HepG2 (cell line): ENCODE measurements at regions not wholly inside any gene's neighbourhood (a gene's known extent, or its start where the extent isn't known, plus 50 kb on each side); places are given as distances from the start of the nearest gene placed in this dataset.

Source experiments
- ATAC-seq: fragments of 200-7000 bp; cut with Tn5 transposase; 3 replicates; pipeline ENCODE4 v1.9.1; 2020; ENCODE audit warnings: mild to moderate bottlenecking, moderate library complexity
- BruUV-seq: library from RNA; stranded (reverse); fragments of 400-500 nt; replicated peaks from 2 replicates; lab custom pipeline; 2021; lab: Mats Ljungman, UMichigan
- CTCF ChIA-PET: fragments of 300-600 bp; formaldehyde crosslinking; extraction: SDS; loops from one replicate; lab custom pipeline; 2021; ENCODE audit warnings: low total read pairs, inconsistent platforms, low intra/inter-chr PET ratio; lab: Yijun Ruan, JAX
- POLR2A ChIA-PET: fragments of 350-600 bp; sonication (Branson Sonifier 250); formaldehyde crosslinking; loops from one replicate; lab custom pipeline; 2020; ENCODE audit warnings: antibody characterized with exemption, inconsistent platforms; lab: Yijun Ruan, JAX
- DNase-seq: peaks from one replicate; pipeline ENCODE4 v3.0.0-alpha.2; 2015; ENCODE audit warnings: low spot score
- FAIRE-seq: peaks from 3 replicates; lab custom pipeline; 2011; peaks lifted over from hg19 to GRCh38; lab: Jason Lieb, UNC
- H2AFZ ChIP-seq: one replicate; pipeline ENCODE4 v1.6.1; 2011; ENCODE audit warnings: low read length, inconsistent platforms
- H3K27ac ChIP-seq: fragments of 300-600 bp; 3 replicates; pipeline ENCODE4 v1.8.0; 2011; ENCODE audit warnings: mixed run types, mild to moderate bottlenecking, mixed read lengths, low read length, inconsistent platforms; ENCODE audit not compliant: insufficient read depth; ENCODE audit errors: extremely low read length
- H3K27me3 ChIP-seq, 2 experiments: fragments of 200-600 bp in 1 of 2; 2 replicates in 1 of 2; 3 replicates in 1 of 2; pipeline versions ENCODE4 v1.6.0 to v1.8.0; 2011; ENCODE audit warnings: low read length in 2 of 2, mild to moderate bottlenecking in 2 of 2, moderate library complexity in 2 of 2, inconsistent platforms in 1 of 2; ENCODE audit not compliant: insufficient read depth in 2 of 2, control insufficient read depth in 1 of 2
- H3K36me3 ChIP-seq, 2 experiments: fragments of 200-600 bp in 1 of 2; replicated peaks in 1 of 2; 2 replicates in 1 of 2; 3 replicates in 1 of 2; pipeline versions ENCODE4 v1.5.1 to v1.8.0; 2011; ENCODE audit warnings: low read length in 2 of 2, inconsistent platforms in 1 of 2; ENCODE audit not compliant: insufficient read depth in 2 of 2, control insufficient read depth in 1 of 2
- H3K4me1 ChIP-seq: 2 replicates; pipeline ENCODE4 v1.5.1; 2012; ENCODE audit warnings: low read length, inconsistent platforms; ENCODE audit not compliant: insufficient read depth
- H3K4me2 ChIP-seq: 2 replicates; pipeline ENCODE4 v1.6.0; 2011; ENCODE audit warnings: low read depth, low read length, inconsistent platforms
- H3K4me3 ChIP-seq, 3 experiments: fragments of 200-600 bp in 1 of 3; sonication (generic), shearing (Covaris generic) in 1 of 3; replicated peaks in 1 of 3; 2 replicates each; pipeline ENCODE4 v1.5.1; 2011 to 2016; ENCODE audit warnings: low read length in 3 of 3, inconsistent platforms in 2 of 3, low read depth in 2 of 3, mild to moderate bottlenecking in 2 of 3, control low read depth in 1 of 3, mixed read lengths in 1 of 3; ENCODE audit not compliant: insufficient read depth in 1 of 3
- H3K79me2 ChIP-seq: one replicate; pipeline ENCODE4 v1.6.1; 2011; ENCODE audit warnings: low read length, inconsistent platforms; ENCODE audit not compliant: insufficient read depth
- H3K9ac ChIP-seq: 2 replicates; pipeline ENCODE4 v1.6.0; 2011; ENCODE audit warnings: mild to moderate bottlenecking, low read depth, low read length, inconsistent platforms; ENCODE audit not compliant: insufficient read depth
- H3K9me3 ChIP-seq: 2 replicates; pipeline ENCODE4 v1.5.1; 2012; ENCODE audit warnings: mild to moderate bottlenecking, low read length
- H4K20me1 ChIP-seq: 2 replicates; pipeline ENCODE4 v1.6.0; 2011; ENCODE audit warnings: inconsistent platforms, mild to moderate bottlenecking, low read length, moderate library complexity; ENCODE audit not compliant: insufficient read depth
- CEBPZ ChIP-seq: IDR thresholded peaks from 2 replicates; pipeline ENCODE4 v1.6.1; 2012; ENCODE audit warnings: low read length, improper control_type of control experiment
- SMYD3 ChIP-seq: sonication (generic); formaldehyde crosslinking; IDR thresholded peaks from 2 replicates; pipeline ENCODE4 v1.8.1; 2023; ENCODE audit warnings: mild to moderate bottlenecking, missing genetic modification reagents
- SOX5 ChIP-seq: IDR thresholded peaks from 2 replicates; pipeline ENCODE4 v1.6.1; 2016; ENCODE audit warnings: borderline replicate concordance
- ZMYM3 ChIP-seq: sonication (generic); formaldehyde crosslinking; IDR thresholded peaks from 2 replicates; pipeline ENCODE4 v1.5.1; 2020; ENCODE audit warnings: mild to moderate bottlenecking, missing genetic modification reagents
- ZNF362 ChIP-seq: sonication (generic); formaldehyde crosslinking; IDR thresholded peaks from 2 replicates; pipeline ENCODE4 v1.4.0; 2020; ENCODE audit warnings: missing genetic modification reagents, mild to moderate bottlenecking, borderline replicate concordance
- WGBS: methylation state at CpG from one replicate; pipeline ENCODE4 v1.1.6; 2017; ENCODE audit warnings: low lambda C conversion rate; 5-methylcytosine and 5-hydroxymethylcytosine counted together
- in situ Hi-C: cut with HindIII; loops from 2 replicates; pipeline ENCODE4 v1.10.0; 2017; ENCODE audit warnings: low pct_unique_long_range_greater_than_20kb; ENCODE audit not compliant: extremely low pct_ligation_motif_present
- intact Hi-C: fragments of 100-400 bp; cut with micrococcal nuclease; formaldehyde crosslinking; loops from one replicate; pipeline ENCODE4 v1.10.0; 2022; ENCODE audit not compliant: unreplicated experiment

- Histone ChIP-seq H3K9me3 (peaks cover 31% of the 10 kb centered on the region; the same call in 1 of the 2 replicates), H3K4me2 (no peak overlapping the region), H4K20me1 (no peaks in the 10 kb centered on the region), H3K9ac (no peak overlapping the region), H3K4me3 (no peak overlapping the region), H3K36me3 (no peaks in the 10 kb centered on the region), H2AFZ (no peak overlapping the region), H3K79me2 (no peaks in the 10 kb centered on the region), H3K27ac (no peak overlapping the region), H3K4me1 (no peaks in the 10 kb centered on the region), H3K27me3 (no peaks in the 10 kb centered on the region)
- ChIA-PET CTCF (no interaction called here), POLR2A (no interaction called here)
- ATAC-seq (no peak), FAIRE-seq (no peak), DNase-seq (no peak)
- WGBS, result 37% methylated on average over 3 of the region's 3 CpGs
- intact Hi-C loops (no loop called here), in situ Hi-C loops (no loop called here)
- TF ChIP-seq SOX5 (CRISPR knock-in tag) (no peak), SMYD3 (CRISPR knock-in tag) (no peak), ZMYM3 (CRISPR knock-in tag) (no peak), ZNF362 (CRISPR knock-in tag) (no peak), CEBPZ (no peak)
- no TSS peak for BruUV-seq
Observed at GRCh38 chr16:64375391-64375980, 746.4 kb downstream of the CDH11 start.
